ENCODE measurements at regions not wholly inside any gene's neighbourhood (a gene's known extent, or its start where the extent isn't known, plus 50 kb on each side); places are given as distances from the start of the nearest gene placed in this dataset.

DNA sequence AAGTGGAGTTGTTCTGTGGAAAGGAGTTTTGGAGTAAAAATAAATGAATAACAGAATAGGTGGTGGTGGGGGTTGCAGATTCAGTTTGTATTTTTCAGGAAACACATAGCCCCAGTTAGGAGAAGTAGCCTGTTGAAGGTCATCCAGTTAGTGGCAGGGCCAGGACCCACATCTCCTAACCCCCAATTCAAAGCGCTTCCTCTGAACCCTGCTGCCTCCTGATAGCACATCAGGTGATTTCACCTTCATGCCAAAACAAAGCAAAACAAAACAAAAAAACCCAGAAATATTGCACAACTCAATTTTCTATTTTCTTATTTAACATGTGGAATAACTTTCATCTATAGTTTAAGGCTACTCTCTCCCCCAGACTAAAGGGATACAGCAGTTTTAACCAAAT, 112.3 kb upstream of the UGP2 start:
- Histone ChIP-seq H3K27ac (ENCODE audit: insufficient read depth, low read length) (no peak overlapping the region), H4K20me1 (ENCODE audit: control insufficient read depth, extremely low read depth, insufficient read depth, low read length) (no peaks in the 10 kb centered on the region), H3K4me1 (ENCODE audit: control insufficient read depth, extremely low read depth, insufficient read depth, low read length) (no peaks in the 10 kb centered on the region), H3K9ac (ENCODE audit: insufficient read depth, low read length) (no peak overlapping the region), H3K79me2 (ENCODE audit: control insufficient read depth, insufficient read depth, low read length) (no peaks in the 10 kb centered on the region), H3K4me3 (replicated peaks in 1 of 4; ENCODE audit: control extremely low read depth in 1 of 4, insufficient read depth in 1 of 4, low read depth in 3 of 4, low read length in 4 of 4) (no peak overlapping the region), H3K27me3 (ENCODE audit: control insufficient read depth, insufficient read depth, low read length) (no peaks in the 10 kb centered on the region), H2AFZ (ENCODE audit: low read length) (no peak overlapping the region), H3K36me3 (ENCODE audit: control insufficient read depth, insufficient read depth, low read length) (no peaks in the 10 kb centered on the region), H3K4me2 (ENCODE audit: extremely low read depth, insufficient read depth, low read length) (no peak overlapping the region), H3K9me3 (ENCODE audit: control insufficient read depth, insufficient read depth, low read depth, low read length) (no peaks in the 10 kb centered on the region)
- DNase-seq (ENCODE audit: low read depth in 2 of 2), result no peak
- TF ChIP-seq, protein P1, sequence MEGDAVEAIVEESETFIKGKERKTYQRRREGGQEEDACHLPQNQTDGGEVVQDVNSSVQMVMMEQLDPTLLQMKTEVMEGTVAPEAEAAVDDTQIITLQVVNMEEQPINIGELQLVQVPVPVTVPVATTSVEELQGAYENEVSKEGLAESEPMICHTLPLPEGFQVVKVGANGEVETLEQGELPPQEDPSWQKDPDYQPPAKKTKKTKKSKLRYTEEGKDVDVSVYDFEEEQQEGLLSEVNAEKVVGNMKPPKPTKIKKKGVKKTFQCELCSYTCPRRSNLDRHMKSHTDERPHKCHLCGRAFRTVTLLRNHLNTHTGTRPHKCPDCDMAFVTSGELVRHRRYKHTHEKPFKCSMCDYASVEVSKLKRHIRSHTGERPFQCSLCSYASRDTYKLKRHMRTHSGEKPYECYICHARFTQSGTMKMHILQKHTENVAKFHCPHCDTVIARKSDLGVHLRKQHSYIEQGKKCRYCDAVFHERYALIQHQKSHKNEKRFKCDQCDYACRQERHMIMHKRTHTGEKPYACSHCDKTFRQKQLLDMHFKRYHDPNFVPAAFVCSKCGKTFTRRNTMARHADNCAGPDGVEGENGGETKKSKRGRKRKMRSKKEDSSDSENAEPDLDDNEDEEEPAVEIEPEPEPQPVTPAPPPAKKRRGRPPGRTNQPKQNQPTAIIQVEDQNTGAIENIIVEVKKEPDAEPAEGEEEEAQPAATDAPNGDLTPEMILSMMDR (conservative IDR thresholded peaks at IDR 0.05 in 1 of 2, IDR thresholded peaks at IDR 0.05 in 1 of 2; ENCODE audit: low read depth in 1 of 2, low read length in 2 of 2), result no peak

DNA sequence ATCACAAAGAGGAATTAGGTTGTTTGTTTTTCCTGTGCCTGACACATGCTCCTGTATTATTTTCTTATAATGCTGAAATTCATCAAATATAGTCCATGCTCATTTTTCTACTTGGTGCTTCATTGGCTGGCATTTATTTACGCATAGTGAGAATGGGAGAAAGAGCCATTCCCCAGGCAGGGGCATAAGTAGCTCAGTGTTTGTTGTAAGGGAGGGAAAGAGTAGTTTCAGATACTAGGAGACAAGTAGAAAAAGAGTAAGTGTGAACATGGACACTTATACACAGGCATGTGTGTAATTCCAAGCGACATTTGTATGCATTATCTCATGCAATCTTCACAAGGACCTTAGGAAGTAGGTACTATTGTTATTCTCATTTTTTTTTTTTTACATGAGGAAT, 111.9 kb upstream of the UGP2 start:
- Histone ChIP-seq H4K20me1 (ENCODE audit: control insufficient read depth, extremely low read depth, insufficient read depth, low read length) (no peaks in the 10 kb centered on the region), H3K79me2 (ENCODE audit: control insufficient read depth, insufficient read depth, low read length) (no peaks in the 10 kb centered on the region), H3K9ac (ENCODE audit: insufficient read depth, low read length) (no peak overlapping the region), H3K4me3 (replicated peaks in 1 of 4; ENCODE audit: control extremely low read depth in 1 of 4, insufficient read depth in 1 of 4, low read depth in 3 of 4, low read length in 4 of 4) (no peak overlapping the region), H3K27ac (ENCODE audit: insufficient read depth, low read length) (no peak overlapping the region), H3K36me3 (ENCODE audit: control insufficient read depth, insufficient read depth, low read length) (no peaks in the 10 kb centered on the region), H3K9me3 (ENCODE audit: control insufficient read depth, insufficient read depth, low read depth, low read length) (no peaks in the 10 kb centered on the region), H2AFZ (ENCODE audit: low read length) (no peak overlapping the region), H3K27me3 (ENCODE audit: control insufficient read depth, insufficient read depth, low read length) (no peaks in the 10 kb centered on the region), H3K4me2 (ENCODE audit: extremely low read depth, insufficient read depth, low read length) (no peak overlapping the region), H3K4me1 (ENCODE audit: control insufficient read depth, extremely low read depth, insufficient read depth, low read length) (no peaks in the 10 kb centered on the region)
- no peak for DNase-seq (ENCODE audit: low read depth in 2 of 2)
- TF ChIP-seq, protein P1 (conservative IDR thresholded peaks at IDR 0.05 in 1 of 2, IDR thresholded peaks at IDR 0.05 in 1 of 2; ENCODE audit: low read depth in 1 of 2, low read length in 2 of 2), result no peak

DNA sequence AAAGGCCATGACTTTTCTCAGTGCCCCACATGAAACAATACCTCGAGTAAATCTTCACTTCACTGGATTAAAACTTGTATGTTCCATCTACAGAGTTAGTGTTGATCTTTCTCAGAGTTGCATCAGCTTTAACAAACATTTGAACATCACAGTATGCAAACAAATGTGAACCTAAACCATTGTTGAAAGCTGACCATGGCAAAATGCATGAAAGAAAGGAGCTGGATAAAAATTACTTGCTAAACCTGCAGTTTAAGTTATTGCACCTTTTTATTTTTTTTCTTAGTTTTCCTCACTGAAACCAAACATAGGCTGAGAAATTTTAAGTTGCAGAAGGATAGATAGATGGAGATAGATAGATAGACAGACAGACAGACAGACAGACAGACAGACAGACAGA, 107.2 kb upstream of the UGP2 start:
- no peak overlapping the region for H3K4me2 ChIP-seq (ENCODE audit: extremely low read depth, insufficient read depth, low read length)
- no peak overlapping the region for H3K27ac ChIP-seq (ENCODE audit: insufficient read depth, low read length)
- no peaks in the 10 kb centered on the region for H4K20me1 ChIP-seq (ENCODE audit: control insufficient read depth, extremely low read depth, insufficient read depth, low read length)
- no peaks in the 10 kb centered on the region for H3K79me2 ChIP-seq (ENCODE audit: control insufficient read depth, insufficient read depth, low read length)
- no peaks in the 10 kb centered on the region for H3K27me3 ChIP-seq (ENCODE audit: control insufficient read depth, insufficient read depth, low read length)
- no peak overlapping the region for H3K4me3 ChIP-seq (replicated peaks in 1 of 4; ENCODE audit: control extremely low read depth in 1 of 4, insufficient read depth in 1 of 4, low read depth in 3 of 4, low read length in 4 of 4)
- H3K36me3 ChIP-seq (ENCODE audit: control insufficient read depth, insufficient read depth, low read length), result no peaks in the 10 kb centered on the region
- peak in 1 of 2 donors; percentile 76 for DNase-seq (ENCODE audit: low read depth in 2 of 2)
- no peak for TF ChIP-seq EZH2 (IDR thresholded peaks at IDR 0.05; ENCODE audit: low read length, missing control alignments)
- TF ChIP-seq, protein P1 (conservative IDR thresholded peaks at IDR 0.05 in 1 of 2, IDR thresholded peaks at IDR 0.05 in 1 of 2; ENCODE audit: low read depth in 1 of 2, low read length in 2 of 2), result no peak
- peaks cover 6% of the 10 kb centered on the region for H3K4me1 ChIP-seq (ENCODE audit: control insufficient read depth, extremely low read depth, insufficient read depth, low read length)
- no peak overlapping the region for H2AFZ ChIP-seq (ENCODE audit: low read length)
- H3K9ac ChIP-seq (ENCODE audit: insufficient read depth, low read length), result no peak overlapping the region
- H3K9me3 ChIP-seq (ENCODE audit: control insufficient read depth, insufficient read depth, low read depth, low read length), result no peaks in the 10 kb centered on the region

All from fibroblast of lung (primary cell).